Epidermal melanocyte (primary cell): ENCODE measurements at regions not wholly inside any gene's neighbourhood (a gene's known extent, or its start where the extent isn't known, plus 50 kb on each side); places are given as distances from the start of the nearest gene placed in this dataset.
A peak's percentile ranks its signal among the peaks of the same experiment; 100 is the strongest.
"Not testable (repeated sequence)": the region's sequence is repeated elsewhere in the genome, so short reads cannot be mapped to it uniquely, and the experiment has no call there.

ENCODE experiments used
- DNase-seq: peaks from one replicate; pipeline ENCODE4 v3.0.0; 2011; ENCODE audit warnings: low spot score; ENCODE audit not compliant: insufficient read length

DNA sequence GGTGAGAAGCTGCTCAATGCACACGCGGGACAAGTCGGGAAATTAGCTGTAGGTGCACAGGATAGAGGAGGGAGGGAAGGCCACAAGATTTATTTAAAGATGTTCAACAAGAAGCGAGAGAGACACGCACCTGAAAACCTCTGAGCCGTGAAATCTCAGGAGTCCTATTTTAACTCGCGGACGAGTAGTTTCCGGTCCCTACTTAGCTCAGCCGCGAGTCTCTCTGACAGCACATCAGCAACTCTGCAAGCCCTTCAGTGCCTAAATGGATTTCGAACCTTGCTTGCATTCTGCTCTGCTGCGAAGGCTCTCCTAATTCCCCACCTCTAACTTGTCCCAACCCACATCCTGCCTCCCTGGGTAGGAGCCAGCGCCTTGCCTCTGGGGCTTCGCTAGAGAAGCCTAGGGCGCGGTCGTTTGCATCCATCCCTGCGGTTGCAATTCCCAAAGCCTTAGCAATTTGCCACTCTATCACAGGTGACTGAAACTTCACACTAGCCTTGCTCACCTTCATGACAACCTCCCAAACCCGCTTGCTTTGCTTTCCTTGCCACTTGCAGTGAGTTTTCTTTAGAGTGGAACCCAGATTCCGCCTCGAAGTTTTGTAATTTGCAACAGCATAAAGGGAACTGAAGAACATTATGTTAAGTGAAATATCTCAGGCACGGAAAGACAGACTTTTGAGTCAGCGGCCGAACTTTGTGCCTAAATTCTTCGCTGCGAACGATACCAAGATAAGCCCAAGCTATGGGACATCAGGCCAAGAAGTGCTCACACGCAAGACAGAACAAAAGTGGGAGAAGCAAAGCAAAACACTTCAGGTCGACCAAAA lies 202.8 kb downstream of the KDM5D start:
- no peak for DNase-seq

DNA sequence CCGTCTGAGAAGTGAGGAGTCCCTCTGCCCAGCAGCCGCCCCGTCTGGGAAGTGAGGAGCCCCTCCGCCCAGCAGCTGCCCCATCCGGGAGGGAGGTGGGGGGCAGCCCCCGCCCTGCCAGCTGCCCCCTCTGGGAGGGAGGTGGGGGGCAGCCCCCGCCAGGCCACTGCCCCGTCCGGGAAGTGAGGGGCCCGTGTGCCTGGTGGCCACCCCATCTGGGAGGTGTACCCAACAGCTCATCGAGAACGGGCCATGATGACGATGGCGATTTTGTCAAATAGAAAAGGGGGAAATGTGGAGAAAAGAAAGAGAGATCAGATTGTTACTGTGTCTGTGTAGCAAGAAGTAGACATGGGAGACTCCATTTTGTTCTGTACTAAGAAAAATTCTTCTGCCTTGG lies 208.8 kb downstream of the KDM5D start:
- DNase-seq, result not testable (repeated sequence)

DNA sequence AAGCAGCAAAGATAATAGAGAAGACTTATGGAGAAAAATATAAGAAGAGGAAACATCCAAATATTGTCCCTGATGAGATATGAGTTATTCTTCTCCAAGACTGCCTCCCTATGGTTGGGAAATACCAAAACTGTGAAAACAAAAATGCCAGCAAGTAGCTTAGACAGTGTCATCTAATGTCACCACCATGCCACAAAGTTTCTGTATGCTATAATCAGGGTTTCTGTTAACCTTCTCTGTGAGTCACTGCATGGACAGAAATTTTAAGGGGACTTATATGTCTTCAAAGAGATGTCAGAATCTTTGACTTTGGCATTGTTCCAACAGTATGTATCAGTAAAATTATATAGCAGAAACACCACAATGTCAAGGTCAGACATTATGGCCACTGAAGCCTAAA lies 222.6 kb downstream of the KDM5D start:
- DNase-seq, result no peak

DNA sequence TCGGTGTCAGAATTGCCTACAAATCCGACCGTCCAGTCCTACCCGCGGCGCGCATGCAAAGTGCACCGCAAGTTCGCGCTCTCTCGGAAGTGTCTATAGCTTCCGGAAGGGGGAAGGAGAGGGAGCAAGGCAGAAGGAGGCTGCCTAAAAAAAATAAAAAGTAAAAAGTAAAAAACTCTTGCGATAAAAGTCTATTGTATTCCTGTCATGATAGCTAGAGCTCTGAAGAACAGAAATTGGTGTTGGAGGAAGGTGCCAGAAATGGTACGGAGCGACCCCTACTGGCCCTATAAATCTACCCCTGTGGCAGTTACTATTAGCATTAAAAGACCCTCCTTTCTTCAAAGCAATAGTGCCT lies 241.5 kb downstream of the KDM5D start:
- DNase-seq, result no peak

DNA sequence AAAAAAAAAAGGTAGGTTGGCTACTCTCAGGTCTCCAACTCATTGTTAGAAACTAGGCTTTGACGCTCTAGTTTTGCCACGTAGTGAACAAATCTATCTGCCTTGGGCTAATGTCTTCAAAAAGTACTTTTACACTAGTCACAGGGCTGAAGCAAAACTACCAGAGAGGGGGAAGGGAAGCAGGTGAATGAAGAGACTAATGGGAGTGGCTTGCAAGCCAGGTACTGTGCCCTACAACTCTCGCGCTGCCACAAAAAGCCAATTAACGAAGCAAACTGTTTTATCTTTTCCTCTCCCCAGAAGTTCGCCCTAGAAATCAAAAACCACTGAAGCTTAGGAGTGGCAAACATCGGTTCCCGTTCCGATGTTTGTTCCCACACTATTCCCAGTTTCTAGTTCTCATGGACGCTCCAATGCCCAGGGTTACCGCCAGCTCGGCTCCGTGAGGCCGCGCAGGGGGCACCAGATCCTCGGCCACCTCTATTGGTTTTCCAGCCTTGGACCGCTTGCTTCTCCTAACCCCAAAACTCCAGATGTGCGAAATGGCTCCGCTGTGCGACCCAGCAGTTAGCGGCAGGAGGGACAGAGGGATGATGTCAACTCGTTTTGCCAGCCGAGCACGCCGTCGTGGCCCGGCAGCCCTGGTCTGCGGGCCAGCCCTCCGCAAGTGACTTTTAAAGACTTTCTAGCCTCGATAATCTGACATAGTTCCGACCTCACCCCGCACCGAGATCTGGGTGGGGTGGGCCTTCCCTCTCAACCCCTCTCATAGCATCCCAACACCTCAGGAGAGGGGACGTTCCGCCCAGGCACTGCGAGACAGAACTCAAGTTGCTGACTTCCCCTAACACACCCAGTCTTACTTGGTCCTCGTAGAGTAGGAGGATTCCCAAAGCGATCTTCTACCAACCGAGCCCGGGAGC lies 242.1 kb downstream of the KDM5D start:
- no peak for DNase-seq

DNA sequence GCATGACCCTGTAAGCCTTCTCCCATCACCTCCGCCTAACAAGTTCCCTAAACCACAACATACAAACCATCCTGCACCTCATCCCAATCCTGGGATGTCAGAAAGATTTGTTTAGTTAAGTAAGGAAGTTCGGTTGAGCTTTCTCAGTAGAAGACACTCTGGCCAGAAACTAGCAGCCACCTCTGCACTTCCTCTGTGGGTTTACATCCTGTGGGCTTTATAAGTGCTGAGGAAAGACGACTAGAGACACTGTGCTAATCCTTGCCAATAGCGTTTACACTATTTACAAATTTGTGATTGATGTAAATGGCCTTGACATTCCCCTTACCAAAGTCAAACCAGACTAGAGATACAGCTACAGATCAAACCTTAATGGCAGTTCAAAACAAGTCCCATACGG lies 246.0 kb downstream of the KDM5D start:
- no peak for DNase-seq

DNA sequence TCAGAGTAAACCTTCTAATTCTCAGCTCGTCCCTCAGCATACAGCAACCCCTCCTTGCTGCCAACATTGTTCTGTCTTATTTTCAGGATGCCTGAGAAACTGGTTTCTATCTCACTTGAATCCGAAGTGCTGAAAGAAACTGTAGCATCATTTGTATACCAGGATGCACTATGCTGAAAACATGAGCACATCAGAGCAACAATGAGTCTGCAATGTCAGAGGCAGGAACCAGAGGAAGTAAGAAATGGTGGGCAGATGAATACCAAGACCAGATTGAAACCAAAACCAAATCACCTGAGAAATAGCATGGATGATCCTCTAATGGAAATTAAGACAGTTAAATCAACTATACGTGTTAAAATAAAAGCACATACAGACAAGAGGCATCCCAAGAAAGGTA lies 257.0 kb downstream of the KDM5D start:
- DNase-seq, result no peak

DNA sequence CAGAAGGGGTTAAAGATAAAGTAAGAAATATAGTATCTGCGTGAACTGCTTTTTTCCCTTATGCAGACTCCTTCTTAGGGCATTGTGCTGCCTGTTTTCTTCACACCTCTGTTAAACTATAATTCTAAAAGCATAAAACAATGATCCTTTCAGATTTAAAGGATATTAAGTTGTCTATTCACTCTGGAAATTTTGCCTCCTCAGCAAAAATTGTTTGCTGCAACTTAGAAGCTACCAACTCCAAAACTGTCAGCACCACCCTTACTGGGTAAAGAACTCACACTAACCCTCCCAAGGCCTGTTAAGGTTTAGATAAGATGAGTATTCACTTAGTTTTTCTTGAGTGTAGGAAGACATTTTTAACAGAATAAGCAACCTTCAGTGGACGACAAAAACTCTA lies 259.5 kb downstream of the KDM5D start:
- no peak for DNase-seq

DNA sequence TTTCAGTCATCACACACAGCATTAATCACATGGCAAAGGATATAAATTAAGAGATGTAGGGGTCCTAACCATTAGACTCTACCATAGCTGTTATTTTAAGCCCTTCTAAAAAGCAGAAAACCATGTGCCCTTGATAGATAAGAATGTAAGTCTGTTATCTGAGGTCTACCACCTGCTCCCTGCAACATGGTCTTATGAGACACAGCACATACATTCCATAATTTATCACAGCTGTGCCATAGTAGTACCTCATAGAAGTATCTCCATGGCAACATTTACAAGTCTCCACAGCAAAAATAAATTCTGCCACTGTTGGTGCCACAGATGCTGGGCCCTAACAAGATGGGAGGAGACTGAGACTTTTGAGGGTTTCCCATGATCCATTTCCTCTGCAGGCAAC lies 265.4 kb downstream of the KDM5D start:
- no peak for DNase-seq

DNA sequence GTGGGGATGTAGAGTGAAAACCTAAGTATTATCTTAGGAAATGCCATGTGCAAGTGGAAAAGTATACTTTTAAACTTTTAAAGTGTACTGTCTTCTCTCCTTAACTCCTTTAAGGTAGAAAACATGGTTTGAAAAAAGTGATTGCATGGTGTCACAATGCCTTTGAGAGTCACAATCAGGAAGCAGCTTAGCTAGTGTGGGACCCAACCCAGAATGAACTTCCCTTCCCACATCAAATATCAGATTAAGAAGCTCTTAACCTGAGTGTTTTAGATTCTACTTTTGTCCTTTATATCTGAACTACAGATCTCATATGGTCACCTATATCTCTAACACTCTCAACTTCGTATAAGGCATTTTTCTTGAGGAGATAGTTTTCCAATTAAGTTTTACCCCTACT lies 266.6 kb downstream of the KDM5D start:
- DNase-seq, result no peak

DNA sequence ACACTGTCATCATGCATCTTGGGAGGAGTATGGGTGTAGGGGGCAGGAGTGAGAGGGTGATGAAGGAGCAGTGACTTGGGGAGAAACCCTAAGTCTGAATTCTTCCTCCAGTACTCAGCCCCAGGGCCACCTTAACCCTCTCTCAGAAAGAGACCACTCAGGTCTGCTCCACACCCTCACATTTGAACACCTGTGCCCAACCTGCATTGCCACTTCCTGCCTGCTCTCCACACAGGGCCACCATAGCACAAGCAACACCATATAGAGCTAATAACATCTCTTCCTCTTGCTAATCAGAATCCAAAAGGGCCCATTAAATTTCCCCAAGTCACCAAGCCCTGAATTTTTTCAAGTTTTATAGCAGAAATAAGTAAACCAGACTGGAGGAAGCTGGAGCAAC lies 278.7 kb downstream of the KDM5D start:
- DNase-seq, result no peak

DNA sequence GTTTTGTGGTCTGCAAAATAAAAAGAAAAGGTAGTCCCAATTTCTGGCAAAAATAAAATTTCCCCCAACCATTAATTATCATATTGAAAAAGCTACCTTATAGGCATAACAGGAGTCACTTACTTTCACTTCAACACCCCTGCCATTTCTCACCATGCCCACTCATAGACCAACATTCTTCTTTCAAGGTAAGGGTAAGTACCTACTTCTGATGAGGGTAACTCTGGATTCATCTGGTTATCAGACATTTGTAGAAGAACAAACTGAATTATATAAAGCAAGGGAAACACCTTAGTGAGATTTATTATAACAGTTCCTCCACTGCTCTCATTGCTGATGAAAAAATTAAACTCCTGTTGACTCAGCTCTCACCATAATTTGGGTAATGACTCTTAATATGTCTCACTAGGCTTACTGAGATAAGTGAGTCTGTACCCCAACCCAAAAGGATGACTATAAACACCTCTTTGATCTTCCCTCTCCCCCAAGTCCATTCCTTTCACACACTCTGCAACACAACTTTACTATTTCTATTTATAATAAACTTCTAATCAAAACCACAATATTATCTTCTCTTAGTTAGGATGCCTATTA lies 287.6 kb downstream of the KDM5D start:
- DNase-seq, result no peak

DNA sequence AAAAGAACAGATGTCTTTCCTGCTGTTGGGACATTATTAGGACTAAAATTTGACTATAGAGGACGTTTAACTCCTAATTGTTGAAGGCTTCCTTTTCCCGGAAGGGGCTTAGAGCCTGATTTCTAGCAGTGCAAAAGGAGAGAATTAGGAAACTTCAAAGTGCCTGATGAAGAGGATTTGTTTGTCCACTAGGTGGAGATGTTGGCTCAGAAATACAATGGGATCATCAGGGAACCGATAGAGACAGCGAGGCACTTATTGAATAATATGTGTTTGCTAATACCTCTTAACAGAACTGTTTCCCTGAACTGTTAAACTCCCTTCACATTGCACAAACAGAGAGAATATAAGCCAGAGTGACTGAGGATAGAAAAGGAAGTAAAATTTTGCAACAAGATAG lies 311.5 kb downstream of the KDM5D start:
- peak; percentile 41 for DNase-seq

DNA sequence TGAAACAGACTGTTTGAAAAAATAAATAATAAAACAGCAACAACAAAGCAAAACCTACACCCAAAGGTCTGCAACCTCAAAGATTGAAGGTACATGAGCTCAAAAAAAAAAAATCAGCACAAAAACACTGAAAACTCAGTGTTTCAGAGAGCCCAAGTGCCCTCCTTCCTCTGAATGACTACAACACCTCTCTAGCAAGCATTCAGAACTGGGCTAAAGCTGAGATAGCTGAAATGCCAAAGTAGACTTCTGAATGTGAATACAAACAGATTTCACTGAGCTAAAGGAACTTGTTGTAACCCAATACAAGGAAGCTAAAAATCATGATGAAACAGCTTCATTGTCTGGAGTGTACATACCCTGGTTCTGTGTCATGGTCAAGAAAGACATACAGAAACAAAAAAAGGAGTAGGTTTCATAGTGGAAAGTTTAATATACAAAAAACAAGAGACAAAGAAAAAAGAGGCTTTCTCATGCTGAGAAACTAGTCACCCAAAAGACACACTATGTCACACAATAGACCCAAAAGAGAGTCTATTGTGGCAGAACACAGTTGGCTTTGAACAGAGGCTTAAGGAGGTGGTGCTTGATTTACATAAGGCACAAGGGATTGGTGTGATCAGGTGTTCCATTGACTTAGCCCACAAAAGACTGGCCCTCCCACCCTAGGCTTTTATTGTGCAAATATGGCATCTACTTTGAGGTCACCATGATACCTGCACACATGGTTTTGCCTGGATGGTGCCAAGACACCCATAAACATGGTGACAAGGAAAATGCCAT lies 316.6 kb downstream of the KDM5D start:
- DNase-seq, result no peak

DNA sequence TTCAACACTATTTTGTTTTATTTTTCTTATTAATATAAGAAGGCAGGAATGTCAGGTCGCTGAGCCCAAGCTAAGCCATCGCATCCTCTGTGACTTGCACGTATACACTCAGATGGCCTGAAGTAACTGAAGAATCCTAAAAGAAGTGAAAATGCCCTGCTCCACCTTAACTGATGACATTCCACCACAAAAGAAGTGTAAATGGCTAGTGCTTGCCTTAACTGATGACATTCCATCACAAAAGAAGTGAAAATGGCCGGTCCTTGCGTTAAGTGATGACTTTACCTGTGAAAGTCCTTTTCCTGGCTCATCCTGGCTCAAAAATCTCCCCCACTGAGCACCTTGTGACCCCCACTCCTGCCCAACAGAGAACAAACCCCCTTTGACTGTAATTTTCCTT lies 317.3 kb downstream of the KDM5D start:
- DNase-seq, result not testable (repeated sequence)

DNA sequence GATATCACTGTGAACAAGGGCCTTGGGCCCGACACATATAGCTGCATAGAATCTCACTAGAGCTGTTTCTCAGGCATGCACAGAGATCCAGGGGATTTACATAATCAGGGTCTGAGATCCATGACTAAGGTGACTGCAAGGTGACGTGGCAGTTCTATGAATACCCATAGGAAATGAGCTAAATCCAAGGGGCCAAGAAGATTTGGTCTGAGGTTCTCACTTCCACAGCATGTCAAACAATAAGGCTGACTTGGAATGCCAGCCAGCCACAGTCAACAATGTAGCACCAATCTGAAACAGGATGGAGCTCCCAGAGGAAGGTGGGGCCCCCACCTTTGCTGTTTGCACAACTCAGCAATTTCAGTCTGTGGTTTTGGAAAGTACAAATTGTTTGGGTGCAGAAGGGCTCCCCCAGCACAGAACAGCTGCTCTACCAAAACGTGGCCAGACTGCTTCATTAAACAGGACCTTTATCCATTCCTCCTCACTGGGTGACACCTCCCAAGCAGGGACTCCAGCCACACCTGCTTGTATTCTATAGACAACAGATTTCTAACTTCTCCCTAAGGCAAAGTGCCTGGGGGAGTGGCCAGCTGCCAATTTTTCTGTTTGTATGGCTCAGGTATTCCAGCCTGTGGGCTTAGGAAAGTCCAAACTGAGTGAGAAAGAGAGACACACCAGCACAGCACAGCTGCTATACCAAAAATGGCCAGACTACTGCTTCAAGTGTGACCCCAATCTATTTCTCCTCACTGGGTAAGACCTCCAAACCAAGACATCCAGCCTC lies 333.4 kb downstream of the KDM5D start:
- no peak for DNase-seq

DNA sequence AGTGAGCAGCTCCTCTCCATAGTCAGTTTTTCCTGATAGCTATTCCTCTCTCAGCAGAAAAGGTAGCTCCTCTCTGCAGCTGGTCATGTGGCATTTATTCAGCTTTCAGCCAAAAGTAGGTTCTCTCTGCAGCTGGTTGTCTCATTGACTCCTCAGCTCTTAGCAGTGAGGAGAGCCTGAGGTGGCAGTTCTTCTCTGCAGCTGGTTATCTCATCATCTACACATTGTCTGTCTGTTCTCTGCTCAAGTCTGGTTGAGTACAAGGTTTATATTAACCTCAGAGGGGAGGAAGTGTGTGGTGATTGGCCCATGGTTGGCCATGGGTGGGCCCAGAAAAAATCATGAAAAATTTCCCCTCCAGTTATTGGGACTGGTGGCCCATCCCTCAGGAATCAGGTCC lies 338.3 kb downstream of the KDM5D start:
- no peak for DNase-seq

DNA sequence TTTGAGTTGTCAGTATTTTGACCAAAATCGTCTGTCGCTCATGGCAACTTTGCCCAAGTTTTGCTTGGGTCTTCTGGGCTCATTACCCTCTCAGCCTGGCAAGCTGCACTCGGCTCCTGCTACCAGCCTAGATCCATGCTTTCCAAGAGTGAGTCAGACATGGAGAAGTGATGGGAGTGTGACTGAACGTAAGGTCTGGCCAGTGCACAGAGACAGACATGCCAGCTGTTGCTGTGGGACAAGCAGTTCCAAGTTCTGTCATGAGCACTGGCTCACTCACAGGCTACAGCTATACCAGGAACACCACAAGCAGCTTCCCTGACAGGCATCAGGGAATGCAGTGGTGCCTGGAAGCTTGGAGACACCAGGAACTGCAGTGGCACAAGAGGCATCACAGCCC lies 338.9 kb downstream of the KDM5D start:
- DNase-seq, result no peak

DNA sequence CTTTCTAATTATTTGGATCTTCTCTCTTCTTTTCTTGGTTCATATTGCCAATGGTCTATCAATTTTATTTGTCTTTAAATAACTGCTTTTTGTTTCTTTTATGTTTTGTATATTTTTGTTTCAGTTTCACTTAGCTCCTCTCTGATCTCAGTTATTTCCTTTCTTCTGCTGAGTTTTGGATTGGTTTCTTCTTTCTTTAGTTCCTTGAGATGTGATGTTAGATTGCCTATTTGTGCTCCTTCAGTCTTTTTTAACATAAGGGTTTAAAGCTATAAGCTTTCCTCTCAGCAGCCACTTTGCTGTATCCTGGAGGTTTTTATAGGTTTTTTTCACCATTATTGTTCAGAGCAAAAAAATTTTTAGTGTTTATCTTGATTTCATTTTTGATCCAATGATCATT lies 351.6 kb downstream of the KDM5D start:
- DNase-seq, result no peak

DNA sequence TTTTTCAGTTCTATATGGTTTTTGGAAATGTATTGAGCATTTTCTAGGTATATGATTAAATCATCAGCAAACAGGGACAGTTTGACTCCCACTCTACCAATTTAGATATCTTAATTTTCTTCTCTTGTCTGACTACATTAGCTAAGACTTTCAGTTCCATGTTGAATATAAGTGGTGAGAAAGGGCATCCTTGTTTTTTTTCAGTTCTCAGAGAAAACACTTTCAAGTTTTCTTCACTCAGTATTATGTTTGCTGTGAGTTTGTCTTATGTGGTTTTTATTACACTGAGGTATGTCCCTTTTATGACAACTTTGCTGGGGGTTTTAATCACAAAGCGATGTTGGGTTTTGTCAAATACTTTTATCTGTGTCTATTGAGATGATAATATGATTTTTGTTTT lies 352.6 kb downstream of the KDM5D start:
- DNase-seq, result no peak

DNA sequence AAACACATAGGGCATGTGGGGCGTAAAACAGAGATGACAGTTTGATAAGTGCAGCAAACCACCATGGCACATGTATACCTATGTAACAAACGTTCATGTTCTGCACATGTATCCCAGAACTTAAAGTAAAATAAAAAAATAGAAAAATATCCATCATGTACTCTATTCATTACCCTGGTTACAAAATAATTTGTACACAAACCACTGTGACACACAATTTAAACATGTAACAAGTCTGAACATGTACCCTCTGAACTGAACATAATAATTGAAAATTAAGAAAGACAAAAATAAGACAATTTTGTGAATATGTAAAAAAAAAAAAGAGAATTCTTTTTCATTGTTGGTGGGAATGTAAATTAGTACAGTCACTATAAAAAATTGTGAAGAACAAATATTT lies 379.2 kb downstream of the KDM5D start:
- no peak for DNase-seq
